ENCODE measurements at regions not wholly inside any gene's neighbourhood (a gene's known extent, or its start where the extent isn't known, plus 50 kb on each side); places are given as distances from the start of the nearest gene placed in this dataset.
A peak's percentile ranks its signal among the peaks of the same experiment; 100 is the strongest.

DNA sequence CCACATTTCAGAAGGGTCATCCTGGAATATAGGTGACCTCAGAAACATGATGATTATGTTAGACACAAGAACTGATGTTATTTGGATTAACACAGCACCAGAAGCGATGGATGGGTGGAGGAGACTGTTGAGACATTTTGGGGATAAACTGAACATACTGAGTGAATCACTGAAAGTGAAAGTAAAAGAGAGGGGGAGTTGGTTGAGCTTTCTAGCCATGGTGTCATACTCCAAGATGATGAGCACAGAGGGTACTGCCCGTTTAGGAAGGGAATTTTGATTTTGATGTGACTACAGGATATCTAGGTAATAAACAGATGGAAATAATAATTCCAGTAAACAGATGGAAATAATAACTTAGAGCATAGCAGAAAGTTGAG lies 248.0 kb upstream of the NPY start:
- no peak overlapping the region for H3K4me3 ChIP-seq (ENCODE audit: insufficient read depth, low read depth, low read length)
- no peak for DNase-seq
- no peaks in the 10 kb centered on the region for H3K36me3 ChIP-seq (replicated peaks; ENCODE audit: control insufficient read depth, insufficient read depth, low read length)
- H3K27me3 ChIP-seq (ENCODE audit: control insufficient read depth, insufficient read depth, low read length) = no peaks in the 10 kb centered on the region

DNA sequence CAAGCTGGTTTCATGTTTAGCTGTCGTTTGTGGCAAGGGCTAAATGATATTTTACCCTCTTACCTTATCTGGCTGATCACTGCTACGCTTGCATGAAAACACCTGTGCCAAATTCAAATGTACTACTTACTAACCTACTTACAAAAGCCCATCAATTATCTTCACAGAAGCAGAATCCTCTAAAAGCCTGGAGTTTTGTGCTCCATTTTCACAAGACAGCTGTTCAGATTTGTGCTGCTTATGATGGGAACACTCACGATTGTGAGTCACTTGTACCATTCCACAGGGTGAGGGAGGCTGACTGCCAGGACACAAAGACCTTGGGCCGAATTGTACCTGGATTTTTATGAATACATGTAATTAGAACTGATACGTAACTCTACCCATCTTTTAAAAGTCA lies 245.0 kb upstream of the NPY start:
- DNase-seq = no peak
- Histone ChIP-seq H3K27me3 (ENCODE audit: control insufficient read depth, insufficient read depth, low read length) (no peaks in the 10 kb centered on the region), H3K4me3 (ENCODE audit: insufficient read depth, low read depth, low read length) (no peak overlapping the region), H3K36me3 (replicated peaks; ENCODE audit: control insufficient read depth, insufficient read depth, low read length) (no peaks in the 10 kb centered on the region)

GRCh38 chr7:24039991-24040624 lies 243.9 kb upstream of the NPY start:
- no peak for DNase-seq
- Histone ChIP-seq H3K36me3 (replicated peaks; ENCODE audit: control insufficient read depth, insufficient read depth, low read length) (no peaks in the 10 kb centered on the region), H3K27me3 (ENCODE audit: control insufficient read depth, insufficient read depth, low read length) (no peaks in the 10 kb centered on the region), H3K4me3 (ENCODE audit: insufficient read depth, low read depth, low read length) (no peak overlapping the region)

DNA sequence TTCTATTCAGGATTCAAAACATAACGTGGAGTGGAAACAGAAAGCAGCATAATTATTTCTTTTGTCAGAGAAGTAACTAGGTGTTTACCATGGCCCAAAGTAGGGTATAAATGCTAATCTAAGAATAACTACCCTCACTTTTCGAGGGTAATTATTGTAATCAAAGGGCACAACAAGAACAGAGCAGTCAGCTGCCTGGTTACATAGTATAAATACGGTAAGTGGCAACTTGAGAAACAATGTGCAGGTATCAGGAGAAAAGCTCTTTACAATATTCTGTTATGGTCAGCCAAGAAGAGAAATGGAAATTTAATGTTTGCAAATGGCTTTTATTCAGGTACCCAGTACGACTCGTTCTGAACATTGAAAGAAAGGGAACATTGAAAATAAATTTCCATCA lies 242.0 kb upstream of the NPY start:
- no peak overlapping the region for H3K4me3 ChIP-seq (ENCODE audit: insufficient read depth, low read depth, low read length)
- no peaks in the 10 kb centered on the region for H3K27me3 ChIP-seq (ENCODE audit: control insufficient read depth, insufficient read depth, low read length)

DNA sequence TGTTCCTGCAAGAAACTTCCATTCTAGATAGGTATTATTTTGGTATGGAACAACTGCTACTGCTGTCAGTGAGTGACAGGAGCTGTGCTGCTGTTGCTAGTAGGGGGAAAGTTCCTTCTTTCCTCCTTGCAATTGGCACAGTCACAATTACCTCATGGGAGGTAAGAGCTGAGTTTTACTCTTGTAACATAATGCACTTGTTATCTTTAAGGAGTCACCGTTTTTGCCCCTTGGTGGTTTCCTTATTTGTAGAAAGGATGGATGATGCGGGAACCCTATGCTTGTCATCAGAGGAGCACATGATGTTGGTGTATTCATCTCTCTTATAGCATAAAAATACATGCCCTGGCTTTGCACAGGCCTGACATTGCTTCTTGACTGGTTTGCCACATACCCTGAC lies 234.7 kb upstream of the NPY start:
- H3K36me3 ChIP-seq (replicated peaks; ENCODE audit: control insufficient read depth, insufficient read depth, low read length) = no peaks in the 10 kb centered on the region
- no peak overlapping the region for H3K4me3 ChIP-seq (ENCODE audit: insufficient read depth, low read depth, low read length)
- no peak for DNase-seq
- H3K27me3 ChIP-seq (ENCODE audit: control insufficient read depth, insufficient read depth, low read length) = no peaks in the 10 kb centered on the region

More for the DNA sequence above, 242.0 kb upstream of the NPY start:
- no peaks in the 10 kb centered on the region for H3K36me3 ChIP-seq (replicated peaks; ENCODE audit: control insufficient read depth, insufficient read depth, low read length)
- no peak for DNase-seq

GRCh38 chr7:24050991-24051560 lies 232.9 kb upstream of the NPY start:
- H3K4me3 ChIP-seq (ENCODE audit: insufficient read depth, low read depth, low read length) = no peak overlapping the region
- H3K27me3 ChIP-seq (ENCODE audit: control insufficient read depth, insufficient read depth, low read length) = no peaks in the 10 kb centered on the region
- no peak for DNase-seq
- no peaks in the 10 kb centered on the region for H3K36me3 ChIP-seq (replicated peaks; ENCODE audit: control insufficient read depth, insufficient read depth, low read length)

DNA sequence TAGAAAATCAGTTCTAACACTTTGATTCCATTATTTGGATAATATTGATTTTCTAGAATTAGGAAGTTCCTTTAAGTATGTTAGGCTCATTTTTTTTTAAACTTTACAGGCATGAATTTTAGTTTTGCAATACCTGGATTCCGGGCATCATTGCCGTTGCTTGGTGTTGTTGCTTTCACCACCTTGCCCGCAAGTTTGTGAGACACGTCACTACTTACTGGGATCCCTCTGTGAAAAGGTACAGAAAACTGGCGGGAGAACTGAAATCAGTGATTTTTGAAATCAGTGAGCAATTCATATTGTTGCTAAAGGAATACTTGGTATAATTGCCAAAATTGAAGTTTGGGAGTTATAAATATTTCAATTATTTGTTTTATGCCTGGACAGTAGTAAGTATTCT lies 232.3 kb upstream of the NPY start:
- no peak for DNase-seq
- Histone ChIP-seq H3K27me3 (ENCODE audit: control insufficient read depth, insufficient read depth, low read length) (no peaks in the 10 kb centered on the region), H3K4me3 (ENCODE audit: insufficient read depth, low read depth, low read length) (no peak overlapping the region), H3K36me3 (replicated peaks; ENCODE audit: control insufficient read depth, insufficient read depth, low read length) (no peaks in the 10 kb centered on the region)

DNA sequence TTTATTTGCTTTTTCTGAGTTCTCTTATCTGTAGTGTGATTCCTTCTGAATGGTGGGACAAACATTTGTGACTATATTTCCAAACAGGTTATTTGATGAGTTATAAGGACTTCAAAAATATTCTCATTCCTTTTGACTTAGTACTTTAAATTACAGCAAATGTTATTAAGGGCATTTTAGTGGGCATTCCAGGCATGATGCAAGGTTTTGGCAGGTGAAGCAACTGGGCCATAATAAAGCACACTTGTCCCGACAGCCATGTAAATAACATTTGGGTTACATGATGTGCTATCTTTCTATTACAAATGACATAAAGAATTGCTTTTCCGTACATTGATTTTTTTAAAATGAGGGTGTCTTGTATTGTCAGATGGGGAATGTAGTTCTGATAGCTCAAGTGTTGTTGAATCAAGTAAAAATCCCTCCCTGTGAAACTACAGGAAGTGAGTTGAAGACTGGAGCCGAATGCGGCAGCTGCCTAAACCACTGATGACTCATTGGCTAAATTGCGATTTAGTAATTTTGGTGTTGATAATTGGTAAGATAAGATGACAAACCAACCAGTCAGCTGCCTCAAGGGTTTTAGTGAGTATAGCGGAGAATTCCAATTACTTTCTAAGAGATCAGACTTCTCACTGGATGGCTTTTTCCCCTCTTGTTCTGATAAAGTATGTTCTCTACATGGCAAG lies 231.3 kb upstream of the NPY start:
- no peak for DNase-seq
- H3K36me3 ChIP-seq (replicated peaks; ENCODE audit: control insufficient read depth, insufficient read depth, low read length) = no peaks in the 10 kb centered on the region
- no peak overlapping the region for H3K4me3 ChIP-seq (ENCODE audit: insufficient read depth, low read depth, low read length)
- no peaks in the 10 kb centered on the region for H3K27me3 ChIP-seq (ENCODE audit: control insufficient read depth, insufficient read depth, low read length)

GRCh38 chr7:24054236-24054635 lies 229.8 kb upstream of the NPY start:
- no peaks in the 10 kb centered on the region for H3K36me3 ChIP-seq (replicated peaks; ENCODE audit: control insufficient read depth, insufficient read depth, low read length)
- H3K27me3 ChIP-seq (ENCODE audit: control insufficient read depth, insufficient read depth, low read length) = no peaks in the 10 kb centered on the region
- H3K4me3 ChIP-seq (ENCODE audit: insufficient read depth, low read depth, low read length) = no peak overlapping the region
- no peak for DNase-seq

GRCh38 chr7:24057243-24057642 lies 226.7 kb upstream of the NPY start:
- DNase-seq = no peak
- Histone ChIP-seq H3K4me3 (ENCODE audit: insufficient read depth, low read depth, low read length) (no peak overlapping the region), H3K36me3 (replicated peaks; ENCODE audit: control insufficient read depth, insufficient read depth, low read length) (no peaks in the 10 kb centered on the region), H3K27me3 (ENCODE audit: control insufficient read depth, insufficient read depth, low read length) (no peaks in the 10 kb centered on the region)

- no peak overlapping the region for H3K4me3 ChIP-seq (ENCODE audit: insufficient read depth, low read depth, low read length)
- no peak for DNase-seq
- H3K36me3 ChIP-seq (replicated peaks; ENCODE audit: control insufficient read depth, insufficient read depth, low read length) = no peaks in the 10 kb centered on the region
- H3K27me3 ChIP-seq (ENCODE audit: control insufficient read depth, insufficient read depth, low read length) = no peaks in the 10 kb centered on the region
These were observed 225.0 kb upstream of the NPY start for GRCh38 chr7:24058953-24059352.

GRCh38 chr7:24059775-24060174 lies 224.2 kb upstream of the NPY start:
- H3K4me3 ChIP-seq (ENCODE audit: insufficient read depth, low read depth, low read length) = no peak overlapping the region
- DNase-seq = peak; percentile 26

DNA sequence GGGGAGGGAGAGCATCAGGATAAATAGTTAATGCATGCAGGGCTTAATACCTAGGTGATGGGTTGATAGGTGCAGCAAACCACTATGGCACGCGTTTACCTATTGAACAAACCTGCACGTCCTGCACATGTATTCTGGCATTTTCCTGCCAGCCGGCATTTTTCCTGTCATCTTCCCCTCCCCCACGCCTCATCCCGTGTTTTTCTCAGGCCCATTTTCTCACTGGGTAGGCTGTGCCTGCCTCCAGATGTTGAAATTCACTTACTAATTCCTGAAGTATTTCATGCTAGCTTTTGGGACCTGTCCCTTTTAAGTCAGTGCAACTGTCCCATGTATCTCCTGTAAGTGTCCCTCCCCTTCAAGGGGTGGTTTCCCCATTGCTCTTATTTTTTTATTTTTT lies 220.3 kb upstream of the NPY start:
- H3K36me3 ChIP-seq (replicated peaks; ENCODE audit: control insufficient read depth, insufficient read depth, low read length) = no peaks in the 10 kb centered on the region
- H3K4me3 ChIP-seq (ENCODE audit: insufficient read depth, low read depth, low read length) = no peak overlapping the region
- DNase-seq = no peak
- H3K27me3 ChIP-seq (ENCODE audit: control insufficient read depth, insufficient read depth, low read length) = no peaks in the 10 kb centered on the region

More at GRCh38 chr7:24059775-24060174, 224.2 kb upstream of the NPY start:
- Histone ChIP-seq H3K27me3 (ENCODE audit: control insufficient read depth, insufficient read depth, low read length) (no peaks in the 10 kb centered on the region), H3K36me3 (replicated peaks; ENCODE audit: control insufficient read depth, insufficient read depth, low read length) (no peaks in the 10 kb centered on the region)

GRCh38 chr7:24069751-24070150 lies 214.2 kb upstream of the NPY start:
- no peaks in the 10 kb centered on the region for H3K27me3 ChIP-seq (ENCODE audit: control insufficient read depth, insufficient read depth, low read length)
- H3K4me3 ChIP-seq (ENCODE audit: insufficient read depth, low read depth, low read length) = no peak overlapping the region
- H3K36me3 ChIP-seq (replicated peaks; ENCODE audit: control insufficient read depth, insufficient read depth, low read length) = no peaks in the 10 kb centered on the region
- DNase-seq = no peak

GRCh38 chr7:24073651-24074420 lies 210.2 kb upstream of the NPY start:
- DNase-seq = no peak
- H3K27me3 ChIP-seq (ENCODE audit: control insufficient read depth, insufficient read depth, low read length) = no peaks in the 10 kb centered on the region
- no peaks in the 10 kb centered on the region for H3K36me3 ChIP-seq (replicated peaks; ENCODE audit: control insufficient read depth, insufficient read depth, low read length)
- H3K4me3 ChIP-seq (ENCODE audit: insufficient read depth, low read depth, low read length) = no peak overlapping the region
